ENCODE measurements at regions not wholly inside any gene's neighbourhood (a gene's known extent, or its start where the extent isn't known, plus 50 kb on each side); places are given as distances from the start of the nearest gene placed in this dataset.

GRCh38 chr5:2293906-2294305, 411.2 kb upstream of the IRX4 start:
- Histone ChIP-seq H3K4me1 (no peaks in the 10 kb centered on the region), H3K4me3 (no peak overlapping the region), H3K9me3 (replicated peaks) (peaks cover 6% of the 10 kb centered on the region), H3K27me3 (ENCODE audit: low read depth) (peaks cover 19% of the 10 kb centered on the region), H3K36me3 (no peaks in the 10 kb centered on the region), H3K27ac (replicated peaks) (no peak overlapping the region)
- intact Hi-C loops (cut with micrococcal nuclease), result no loop called here
- no peak for DNase-seq
- TF ChIP-seq CTCF (IDR thresholded peaks at IDR 0.05; ENCODE audit: borderline replicate concordance), result no peak

GRCh38 chr5:2291146-2291840, 408.6 kb upstream of the IRX4 start:
- no peak for TF ChIP-seq CTCF (IDR thresholded peaks at IDR 0.05; ENCODE audit: borderline replicate concordance)
- no peak overlapping the region for H3K4me3 ChIP-seq
- no peak overlapping the region for H3K27ac ChIP-seq (replicated peaks)
- H3K27me3 ChIP-seq (ENCODE audit: low read depth), result peaks cover 10% of the 10 kb centered on the region
- no peaks in the 10 kb centered on the region for H3K4me1 ChIP-seq
- DNase-seq, result no peak
- H3K9me3 ChIP-seq (replicated peaks), result peaks cover 6% of the 10 kb centered on the region
- intact Hi-C loops (cut with micrococcal nuclease), result no loop called here
- no peaks in the 10 kb centered on the region for H3K36me3 ChIP-seq

GRCh38 chr5:2289380-2289779, 406.7 kb upstream of the IRX4 start:
- H3K4me3 ChIP-seq, result no peak overlapping the region
- no peaks in the 10 kb centered on the region for H3K36me3 ChIP-seq
- no peak for TF ChIP-seq CTCF (IDR thresholded peaks at IDR 0.05; ENCODE audit: borderline replicate concordance)
- DNase-seq, result no peak
- H3K27ac ChIP-seq (replicated peaks), result no peak overlapping the region
- intact Hi-C loops (cut with micrococcal nuclease), result no loop called here
- peaks cover 6% of the 10 kb centered on the region for H3K9me3 ChIP-seq (replicated peaks)
- H3K27me3 ChIP-seq (ENCODE audit: low read depth), result peaks cover 10% of the 10 kb centered on the region
- H3K4me1 ChIP-seq, result no peaks in the 10 kb centered on the region

GRCh38 chr5:2288968-2289367, 406.2 kb upstream of the IRX4 start:
- Histone ChIP-seq H3K4me1 (no peaks in the 10 kb centered on the region), H3K4me3 (no peak overlapping the region), H3K27me3 (ENCODE audit: low read depth) (peaks cover 10% of the 10 kb centered on the region), H3K9me3 (replicated peaks) (peaks cover 6% of the 10 kb centered on the region), H3K27ac (replicated peaks) (no peak overlapping the region), H3K36me3 (no peaks in the 10 kb centered on the region)
- intact Hi-C loops (cut with micrococcal nuclease), result no loop called here
- DNase-seq, result no peak
- TF ChIP-seq CTCF (IDR thresholded peaks at IDR 0.05; ENCODE audit: borderline replicate concordance), result no peak

GRCh38 chr5:2288466-2288865, 405.7 kb upstream of the IRX4 start:
- Histone ChIP-seq H3K36me3 (no peaks in the 10 kb centered on the region), H3K4me3 (no peak overlapping the region), H3K27me3 (ENCODE audit: low read depth) (peaks cover 10% of the 10 kb centered on the region), H3K4me1 (no peaks in the 10 kb centered on the region), H3K27ac (replicated peaks) (no peak overlapping the region), H3K9me3 (replicated peaks) (peaks cover 6% of the 10 kb centered on the region)
- DNase-seq, result no peak
- intact Hi-C loops (cut with micrococcal nuclease), result no loop called here
- TF ChIP-seq CTCF (IDR thresholded peaks at IDR 0.05; ENCODE audit: borderline replicate concordance), result no peak

Measured in left ventricle myocardium inferior (tissue), 1 donor.